GM12864 (cell line): ENCODE measurements at regions not wholly inside any gene's neighbourhood (a gene's known extent, or its start where the extent isn't known, plus 50 kb on each side); places are given as distances from the start of the nearest gene placed in this dataset.

Experiments used
- DNase-seq: peaks from one replicate; pipeline ENCODE4 v3.0.0-alpha.2; 2011; ENCODE audit warnings: low read depth
- H3K4me3 ChIP-seq: 2 replicates; pipeline ENCODE4 v1.5.1; 2011; ENCODE audit warnings: mild to moderate bottlenecking, low read depth, low read length, control low read depth
- CTCF ChIP-seq: IDR thresholded peaks from 2 replicates; pipeline ENCODE4 v1.5.1; 2011; ENCODE audit warnings: low read depth, mild to moderate bottlenecking, moderate library complexity, low read length, control low read depth, inconsistent platforms; ENCODE audit errors: missing control alignments

GRCh38 chr9:75422944-75423522 is 334.7 kb downstream of the OSTF1 start:
- peak; percentile 8 for DNase-seq
- no peak for TF ChIP-seq CTCF
- H3K4me3 ChIP-seq, result no peak overlapping the region

- no peak for TF ChIP-seq CTCF
- H3K4me3 ChIP-seq, result no peak overlapping the region
- DNase-seq, result no peak
Measured at GRCh38 chr9:75429531-75430475, 341.5 kb downstream of the OSTF1 start.

- no peak overlapping the region for H3K4me3 ChIP-seq
- no peak for DNase-seq
- TF ChIP-seq CTCF, result no peak
Measured at GRCh38 chr9:75431375-75431774, 343.1 kb downstream of the OSTF1 start.

- no peak for DNase-seq
- TF ChIP-seq CTCF, result no peak
- no peak overlapping the region for H3K4me3 ChIP-seq
Measured at GRCh38 chr9:75432386-75432785, 344.1 kb downstream of the OSTF1 start.

GRCh38 chr9:75432888-75433287 is 344.6 kb downstream of the OSTF1 start:
- no peak overlapping the region for H3K4me3 ChIP-seq
- TF ChIP-seq CTCF, result no peak

GRCh38 chr9:75438716-75439115 is 350.4 kb downstream of the OSTF1 start:
- DNase-seq, result no peak
- no peak overlapping the region for H3K4me3 ChIP-seq
- no peak for TF ChIP-seq CTCF

More at GRCh38 chr9:75432888-75433287, 344.6 kb downstream of the OSTF1 start:
- no peak for DNase-seq
